OCI-M2 (cell line): ENCODE measurements at regions not wholly inside any gene's neighbourhood (a gene's known extent, or its start where the extent isn't known, plus 50 kb on each side); places are given as distances from the start of the nearest gene placed in this dataset.
"Not testable (repeated sequence)": the region's sequence is repeated elsewhere in the genome, so short reads cannot be mapped to it uniquely, and the experiment has no call there.

Experiments used
- DNase-seq: peaks from one replicate; lab custom pipeline; 2025; ENCODE audit not compliant: unreplicated experiment; lab: John Stamatoyannopoulos, UW

DNA sequence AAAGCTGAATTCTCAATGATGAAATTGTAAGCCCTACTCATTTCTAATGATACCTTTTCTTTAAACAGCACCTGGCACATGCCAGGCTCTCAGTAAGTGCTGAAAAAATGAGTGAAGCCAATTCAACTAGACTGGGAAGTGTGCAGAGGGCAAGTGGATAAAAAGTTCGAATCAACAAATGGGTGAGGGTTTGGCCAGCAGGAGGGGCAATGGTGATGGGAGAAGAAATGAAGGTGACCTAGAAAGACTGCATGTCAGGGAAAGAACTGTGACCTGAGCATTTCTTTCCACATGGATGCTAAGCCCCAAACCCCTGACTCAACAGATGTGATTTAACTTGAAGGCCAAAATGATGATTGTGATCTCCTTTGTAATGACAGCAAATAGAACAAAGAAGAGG, 54.6 kb downstream of the DKK1 start:
- no peak for DNase-seq

DNA sequence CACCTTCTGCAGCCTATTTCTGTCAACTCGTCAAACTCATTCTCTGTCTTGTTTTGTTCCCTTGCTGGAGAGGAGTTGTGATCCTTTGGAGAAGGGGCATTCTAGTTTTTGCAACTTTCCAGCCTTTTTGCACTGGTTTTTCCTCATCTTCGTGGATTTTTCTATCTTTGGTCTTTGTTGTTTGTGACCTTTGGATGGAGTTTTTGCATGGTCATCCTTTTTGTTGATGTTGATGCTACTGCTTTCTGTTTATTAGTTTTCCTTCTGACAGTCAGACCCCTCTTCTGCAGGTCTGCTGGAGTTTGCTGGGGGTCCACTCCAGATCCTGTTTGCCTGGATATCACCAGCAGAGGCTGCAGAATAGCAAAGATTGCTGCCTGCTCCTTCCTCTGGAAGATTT, 60.1 kb downstream of the DKK1 start:
- DNase-seq = not testable (repeated sequence)

DNA sequence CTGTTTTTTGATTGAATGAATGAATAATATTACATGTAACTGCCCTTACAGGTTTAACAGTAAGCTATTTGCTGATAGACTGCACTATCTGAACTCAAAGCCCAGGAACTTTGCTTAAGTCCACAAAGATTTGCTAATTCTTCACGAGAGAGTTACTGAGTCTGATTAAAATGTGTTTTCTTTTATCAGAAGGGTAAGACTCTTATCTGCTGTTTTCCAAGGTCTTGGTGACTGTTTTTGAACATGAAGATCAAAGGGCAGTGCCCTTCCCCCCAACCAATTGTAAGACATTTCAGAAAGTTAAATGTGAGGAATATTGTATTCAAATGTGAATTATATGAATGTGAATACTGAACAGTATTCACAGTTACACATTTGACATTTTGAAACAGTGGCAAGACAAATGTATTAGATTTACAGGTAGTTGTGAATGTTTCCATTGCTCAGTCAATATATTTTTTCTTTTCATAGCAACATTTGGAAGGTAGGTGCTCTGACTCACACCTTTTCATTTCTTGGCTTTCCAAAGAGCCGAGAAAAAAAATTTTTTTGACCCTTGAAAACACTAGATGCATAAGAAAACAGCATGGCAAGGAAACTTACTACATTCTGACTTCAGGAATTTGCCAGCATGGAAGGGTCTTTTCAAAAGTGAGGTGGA, 62.7 kb downstream of the DKK1 start:
- DNase-seq = no peak

DNA sequence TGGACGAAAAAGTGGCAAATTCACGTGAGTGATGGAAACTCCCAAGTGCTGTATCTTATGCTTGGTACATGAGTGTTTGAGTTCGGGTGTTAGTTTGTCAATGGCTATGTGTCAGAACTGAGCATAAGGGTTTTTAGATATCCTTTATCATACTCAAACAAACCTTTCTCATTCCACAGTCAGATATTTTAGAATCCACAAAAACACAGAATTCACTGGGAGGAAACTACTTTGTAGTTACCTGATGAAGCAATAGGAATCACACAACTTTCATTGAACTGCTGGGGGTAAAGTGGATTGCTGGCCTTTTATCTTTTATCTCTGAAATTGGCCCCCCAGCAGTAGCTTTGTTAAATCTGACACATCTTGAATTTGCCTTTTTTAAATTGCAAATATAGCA, 64.0 kb downstream of the DKK1 start:
- DNase-seq = no peak

DNA sequence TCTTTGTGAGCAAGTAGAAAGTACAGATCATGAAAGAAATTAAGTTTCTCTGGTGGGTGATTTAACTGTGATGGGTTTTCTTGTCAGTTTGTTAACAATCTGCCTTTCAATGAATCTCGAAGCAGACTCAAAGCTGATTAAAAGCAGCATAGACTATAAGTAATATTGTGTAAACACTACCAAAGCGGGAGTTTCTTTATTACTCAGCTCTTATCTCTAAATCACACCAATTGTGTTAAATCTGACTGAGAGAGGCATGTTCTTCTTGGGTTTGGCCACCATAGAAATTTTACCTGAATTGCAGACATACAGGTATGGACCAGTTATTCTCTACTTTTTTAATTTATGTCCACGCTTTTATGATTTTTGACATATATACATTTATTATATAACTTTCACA, 65.2 kb downstream of the DKK1 start:
- DNase-seq = no peak

DNA sequence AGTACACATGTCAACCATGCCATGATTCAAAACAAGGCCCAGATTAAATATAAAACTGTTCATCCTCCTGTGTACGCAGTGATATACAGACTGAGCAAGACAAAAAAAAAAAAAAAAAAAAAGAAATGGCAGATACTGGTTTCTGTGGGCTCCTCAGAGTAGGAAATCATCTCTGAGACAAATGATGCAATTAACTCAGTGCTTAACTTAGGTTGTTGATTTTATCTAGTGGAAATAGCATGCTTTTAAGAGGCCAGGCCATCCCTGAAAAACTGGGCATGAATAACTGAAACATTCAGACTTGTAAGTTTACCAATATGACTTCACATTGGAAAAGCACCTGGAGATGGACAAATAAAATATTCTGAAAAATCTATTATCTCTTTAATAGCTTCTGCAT, 69.0 kb downstream of the DKK1 start:
- DNase-seq = no peak

DNA sequence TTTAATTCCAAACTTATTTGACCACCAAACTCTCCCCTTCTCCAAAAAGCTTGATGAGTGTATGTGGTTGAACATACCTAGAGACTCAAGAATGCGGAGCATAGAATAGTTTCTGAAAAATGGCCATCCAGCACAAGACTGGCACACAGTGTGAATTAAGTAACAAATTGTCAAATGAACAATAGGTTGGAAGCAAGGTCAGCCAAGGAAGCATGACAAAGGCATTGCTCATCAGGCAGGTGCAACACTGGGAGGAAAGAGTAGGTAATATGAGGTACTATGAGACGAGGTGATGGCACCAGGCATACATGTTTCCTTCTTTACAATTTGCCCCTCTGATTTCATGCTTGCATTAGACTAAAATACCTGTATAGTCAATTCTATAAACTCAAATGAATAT, 73.7 kb downstream of the DKK1 start:
- no peak for DNase-seq

DNA sequence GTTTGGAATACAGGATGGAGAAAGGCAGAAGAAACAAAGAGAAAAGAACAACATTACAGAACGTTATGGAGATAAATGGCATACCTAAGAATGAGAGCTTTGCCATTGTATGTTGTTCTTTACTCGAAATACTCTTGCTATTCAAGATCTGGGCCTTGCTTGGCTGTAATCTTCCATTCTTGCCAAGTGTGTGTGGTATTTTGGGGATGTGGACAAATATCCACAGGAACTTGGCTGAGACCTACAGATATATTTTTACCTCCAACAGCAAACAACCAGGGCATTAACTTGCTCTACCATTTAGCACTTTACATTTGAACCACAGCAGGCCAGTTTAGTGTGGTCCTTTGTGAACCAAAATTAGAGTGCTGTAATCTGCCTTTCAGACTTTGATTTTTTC, 76.3 kb downstream of the DKK1 start:
- no peak for DNase-seq

DNA sequence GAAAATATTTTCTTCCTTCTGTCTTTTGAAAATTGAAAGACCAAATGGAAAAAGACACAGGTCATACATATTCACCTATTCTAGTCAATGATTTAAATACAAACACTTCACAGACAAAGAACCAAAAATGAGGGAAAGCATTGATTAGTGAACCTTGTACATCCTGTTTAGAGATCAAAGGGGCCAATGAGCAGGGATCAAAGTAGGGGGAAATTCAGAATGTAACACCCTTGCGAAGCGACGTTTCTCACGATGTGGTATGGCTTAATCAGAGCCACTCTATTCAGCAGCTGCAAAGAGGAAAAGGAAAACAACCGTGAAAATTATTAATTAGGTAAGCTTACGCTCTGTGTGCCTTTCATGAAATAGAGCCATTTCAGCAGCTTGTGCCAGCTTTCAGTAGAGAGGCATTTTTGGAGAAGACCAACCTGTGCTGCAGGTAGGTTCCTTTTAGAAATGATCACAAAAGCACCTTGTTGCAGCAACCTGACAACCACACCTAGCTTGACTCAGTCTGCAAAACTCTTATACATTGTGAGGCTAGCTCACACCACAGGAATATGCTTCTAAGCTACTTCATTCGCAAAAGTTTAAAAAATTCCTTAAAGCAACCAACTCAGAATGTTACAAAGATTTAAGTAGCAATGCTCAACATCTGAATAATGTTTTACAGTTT, 78.0 kb downstream of the DKK1 start:
- DNase-seq = no peak

DNA sequence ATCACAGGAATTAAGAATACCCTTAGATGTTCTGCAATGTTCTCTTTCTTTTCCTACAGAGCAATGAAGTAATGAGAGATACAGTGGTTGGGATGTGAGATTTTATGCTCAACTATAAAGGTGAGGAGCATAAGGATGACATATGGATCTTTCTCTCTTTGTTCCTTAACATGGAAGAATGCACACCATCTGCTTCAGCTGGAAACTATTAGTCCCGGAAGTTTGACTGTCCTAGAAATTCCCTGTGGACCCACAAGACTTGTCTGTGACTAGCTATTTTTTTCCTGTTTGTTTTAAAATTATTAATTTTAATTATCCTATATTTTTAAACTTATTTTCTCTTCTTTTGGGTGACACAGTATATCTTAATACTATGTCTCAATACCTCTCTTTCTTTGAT, 80.2 kb downstream of the DKK1 start:
- DNase-seq = no peak

DNA sequence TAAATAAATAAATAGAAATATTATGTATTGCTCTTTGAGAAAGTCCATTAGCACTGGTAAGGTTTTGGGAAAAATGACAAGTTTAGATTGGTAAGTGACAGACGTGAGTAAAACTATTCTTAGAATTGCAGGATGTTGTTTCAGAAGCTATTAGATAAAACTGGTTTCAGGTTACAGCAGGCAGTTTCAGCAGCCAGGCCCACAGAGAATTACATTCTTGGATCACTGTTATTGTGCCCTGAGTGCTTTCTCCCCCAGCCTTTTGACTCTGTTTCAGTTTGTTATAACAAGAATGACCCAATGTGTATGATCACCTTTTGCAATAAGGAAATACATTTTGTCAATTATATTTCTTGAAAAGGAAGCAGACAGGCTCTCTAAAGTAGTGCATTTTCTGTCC, 86.5 kb downstream of the DKK1 start:
- DNase-seq = no peak

DNA sequence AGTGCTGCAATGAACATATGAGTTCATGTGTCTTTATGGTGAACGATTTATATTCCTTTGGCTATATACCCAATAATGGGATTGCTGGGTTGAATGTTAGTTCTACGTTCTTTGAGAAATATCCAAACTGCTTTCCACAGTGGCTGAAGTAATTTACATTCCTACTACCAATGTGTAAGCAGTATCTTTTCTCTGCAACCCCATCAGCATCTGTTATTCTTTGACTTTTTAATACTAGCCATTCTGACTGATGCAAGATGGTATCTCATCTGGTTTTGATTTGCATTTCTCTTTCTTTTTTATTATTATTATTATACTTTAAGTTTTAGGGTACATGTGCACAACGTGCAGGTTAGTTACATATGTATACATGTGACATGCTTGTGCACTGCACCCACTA, 89.7 kb downstream of the DKK1 start:
- not testable (repeated sequence) for DNase-seq

DNA sequence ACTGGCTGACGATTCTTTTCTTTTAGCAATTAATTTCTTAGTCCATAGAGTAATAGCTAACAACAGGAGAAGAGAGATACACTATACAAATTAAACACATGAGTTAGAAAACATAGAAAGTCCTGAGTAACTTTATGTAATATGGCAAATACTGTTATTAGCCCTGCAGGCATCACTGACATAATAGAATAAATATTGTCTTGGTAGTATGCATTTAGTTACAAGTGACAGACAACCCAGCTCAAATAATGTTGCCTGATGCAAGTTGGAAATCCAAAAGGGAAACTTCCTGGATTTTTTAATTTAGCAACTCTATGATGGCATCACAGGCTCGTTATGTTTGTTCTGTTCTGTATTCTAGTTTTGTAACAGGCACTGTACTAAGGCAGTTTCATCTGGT, 95.1 kb downstream of the DKK1 start:
- no peak for DNase-seq

DNA sequence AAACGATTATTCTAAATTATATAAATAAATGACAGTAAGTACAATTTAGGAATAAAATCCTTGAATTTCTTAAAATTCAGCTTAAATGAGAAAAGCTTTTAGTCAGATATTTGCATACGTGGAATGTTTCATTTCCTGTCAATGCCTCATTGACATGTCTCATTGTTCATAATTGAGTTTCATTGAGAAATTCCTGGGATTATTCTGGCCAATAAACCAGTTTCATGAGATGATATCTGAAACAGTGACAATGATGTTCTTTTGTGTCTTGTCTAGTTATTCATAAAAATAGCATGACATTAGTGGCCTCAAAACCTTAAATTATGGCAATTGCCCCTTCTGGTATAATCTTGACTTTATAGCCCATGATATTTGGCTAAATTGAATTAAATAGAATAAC, 95.8 kb downstream of the DKK1 start:
- DNase-seq = no peak

DNA sequence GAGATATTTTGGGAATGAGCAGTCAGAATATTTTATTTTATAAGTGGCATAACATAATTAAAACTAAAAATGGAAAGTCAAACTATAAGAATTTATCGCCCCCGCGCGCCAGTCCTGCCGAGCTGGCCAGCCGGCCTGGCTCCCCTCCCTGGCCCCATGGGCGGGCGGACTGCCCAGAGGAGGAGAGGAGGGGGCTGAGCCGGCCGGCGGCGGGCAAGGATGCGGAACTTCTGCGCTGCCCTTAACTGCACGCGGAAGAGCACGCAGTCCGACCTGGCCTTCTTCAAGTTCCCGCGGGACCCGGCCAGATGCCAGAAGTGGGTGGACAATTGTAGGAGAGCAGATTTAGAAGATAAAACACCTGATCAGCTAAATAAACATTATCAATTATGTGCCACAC, 96.8 kb downstream of the DKK1 start:
- DNase-seq = no peak

DNA sequence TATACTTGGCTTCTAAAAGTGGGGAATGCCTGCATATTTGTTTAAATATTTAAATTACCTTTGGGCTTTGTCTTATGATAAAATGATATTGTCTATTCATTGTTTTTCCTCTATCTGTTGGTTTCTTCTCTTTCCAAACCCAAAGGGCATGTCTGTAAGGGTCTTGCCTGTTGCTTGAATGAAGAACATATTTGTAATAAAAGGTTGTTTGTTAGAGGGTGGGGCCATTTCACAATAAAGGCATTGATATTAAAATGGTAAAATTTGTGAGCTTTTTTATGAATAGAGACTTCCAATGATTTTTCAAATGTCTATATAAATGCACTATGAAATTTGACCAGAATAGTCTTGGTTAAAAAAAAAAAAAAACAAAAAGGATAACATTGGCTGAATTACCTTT, 105.2 kb downstream of the DKK1 start:
- no peak for DNase-seq

DNA sequence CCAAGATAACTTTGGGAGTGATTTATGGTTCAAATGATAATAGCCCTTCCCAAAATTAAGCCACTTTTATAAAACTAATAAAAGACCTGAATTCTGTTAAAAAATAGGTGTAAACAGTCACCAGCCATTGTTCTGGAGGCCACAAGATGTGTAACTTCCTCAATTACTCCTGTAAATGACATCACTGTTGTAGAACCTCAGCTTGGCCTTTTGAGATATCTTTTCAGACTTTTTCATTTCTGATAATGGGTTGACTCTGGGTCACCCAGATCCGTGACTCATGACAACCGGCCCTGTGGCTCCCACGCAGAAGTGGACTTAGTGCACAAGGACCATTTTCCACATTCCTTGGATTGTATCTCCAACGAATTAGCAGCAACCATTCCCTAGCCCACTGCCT, 106.6 kb downstream of the DKK1 start:
- no peak for DNase-seq

DNA sequence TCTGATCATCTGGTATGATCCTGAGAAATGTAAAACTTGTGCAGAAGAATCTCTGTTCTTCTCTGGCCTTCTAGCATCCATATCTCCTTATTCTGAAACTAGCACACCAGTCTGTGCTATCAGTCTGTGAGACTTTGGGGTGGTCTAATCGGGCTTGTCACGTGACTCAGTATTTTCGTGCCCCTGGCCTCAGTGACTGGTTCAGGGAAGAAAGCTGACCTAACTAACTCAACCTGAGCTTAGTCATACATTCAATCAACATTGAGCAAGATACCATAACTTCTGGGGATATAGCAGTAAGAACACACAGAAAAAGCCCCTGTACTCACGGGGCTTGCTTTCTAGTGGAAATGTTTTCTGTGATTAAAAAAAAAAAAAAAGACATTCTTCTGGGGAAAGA, 109.3 kb downstream of the DKK1 start:
- no peak for DNase-seq

DNA sequence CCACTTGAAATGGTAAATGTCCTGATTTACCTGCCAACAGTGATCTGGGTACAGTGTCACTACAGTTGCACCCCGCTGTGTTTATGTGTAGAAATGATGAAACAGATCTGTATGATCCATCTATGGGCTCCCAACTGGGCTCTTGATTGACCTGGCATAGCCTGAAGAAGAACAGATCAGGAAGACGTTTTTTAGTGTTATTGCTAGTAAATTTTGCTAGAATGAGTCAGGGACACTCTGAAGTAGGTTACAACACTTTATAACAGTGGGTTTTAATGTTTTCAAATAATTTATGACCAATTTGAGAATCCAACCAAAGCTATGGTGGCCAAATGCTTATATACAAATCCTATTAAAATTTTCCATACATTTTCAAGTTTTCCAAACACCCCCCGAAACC, 110.3 kb downstream of the DKK1 start:
- no peak for DNase-seq

DNA sequence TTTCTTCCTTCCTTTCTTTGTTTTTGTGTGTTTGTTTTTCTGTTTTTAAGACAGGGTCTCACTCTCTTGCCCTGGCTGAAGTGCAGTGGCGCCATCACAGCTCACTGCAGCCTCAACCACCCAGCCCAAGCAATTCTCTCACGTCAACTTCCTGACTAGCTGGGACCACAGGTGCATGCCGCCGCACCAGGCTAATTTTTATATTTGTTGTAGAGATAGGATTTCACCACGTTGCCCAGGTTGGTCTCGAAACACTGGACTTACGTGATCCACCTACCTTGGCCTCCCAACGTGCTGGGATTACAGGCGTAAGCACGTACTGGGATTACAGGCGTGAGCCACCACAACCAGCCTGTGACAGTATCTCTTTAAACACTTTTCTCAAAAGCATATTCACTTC, 120.7 kb downstream of the DKK1 start:
- DNase-seq = no peak

DNA sequence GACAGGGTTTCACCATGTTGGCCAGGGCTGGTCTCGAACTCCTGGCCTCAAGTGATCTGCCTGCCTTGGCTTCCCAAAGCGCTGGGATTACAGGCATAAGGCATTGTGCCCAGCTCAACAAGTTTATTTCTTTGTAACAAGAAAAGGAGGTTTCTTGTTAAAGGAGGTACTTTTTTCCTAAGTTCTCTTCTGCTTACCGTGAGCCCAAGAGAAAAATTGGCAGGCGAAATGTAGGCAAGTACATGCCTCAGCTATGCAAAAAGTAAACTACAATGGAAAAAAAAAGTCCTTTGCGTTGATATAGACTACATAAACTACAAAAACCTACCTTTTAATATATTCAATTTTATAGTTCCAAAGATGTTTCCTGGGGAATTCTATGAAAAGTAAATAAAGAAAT, 122.6 kb downstream of the DKK1 start:
- no peak for DNase-seq

DNA sequence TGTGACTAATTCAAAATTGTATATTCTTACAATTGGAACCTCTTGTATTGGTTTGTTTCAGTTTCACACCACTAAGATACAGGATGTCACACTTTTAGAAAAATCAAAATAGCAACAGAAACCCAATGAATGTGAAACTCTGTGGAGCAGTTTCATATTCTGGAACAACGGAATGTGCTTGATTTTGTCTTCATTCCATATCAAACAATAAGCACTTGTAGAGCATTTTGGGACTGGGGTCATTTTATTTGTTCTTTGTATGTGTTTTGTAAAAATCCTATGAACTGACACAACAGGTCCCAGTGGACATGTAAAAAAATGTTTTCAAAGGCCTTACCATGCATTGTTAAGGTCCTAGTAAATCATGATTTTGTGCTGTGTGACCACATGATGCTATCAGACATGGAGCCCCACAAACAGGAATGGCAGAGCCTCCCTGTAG, 123.1 kb downstream of the DKK1 start:
- DNase-seq = no peak

DNA sequence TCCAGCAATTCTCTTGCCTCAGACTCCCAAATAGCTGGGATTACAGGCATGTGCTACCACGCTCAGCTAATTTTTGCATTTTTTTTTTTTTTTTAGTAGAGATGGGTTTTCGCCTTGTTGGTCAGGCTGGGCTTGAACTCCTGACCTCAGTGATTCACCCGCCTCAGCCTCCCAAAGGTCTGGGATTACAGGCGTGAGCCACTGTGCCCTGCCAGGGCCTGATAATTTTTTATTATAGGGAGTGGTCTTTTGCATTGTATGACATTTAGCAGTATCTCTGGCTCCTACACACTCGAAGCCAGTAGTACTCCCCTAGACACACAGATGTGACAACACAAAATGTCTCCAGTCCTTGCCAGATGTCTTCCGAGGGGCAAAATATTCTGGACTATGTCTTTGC, 124.0 kb downstream of the DKK1 start:
- DNase-seq = no peak
